ENCODE measurements at regions not wholly inside any gene's neighbourhood (a gene's known extent, or its start where the extent isn't known, plus 50 kb on each side); places are given as distances from the start of the nearest gene placed in this dataset.

- Histone ChIP-seq H4K20me1 (ENCODE audit: insufficient read depth, low read length) (no peaks in the 10 kb centered on the region), H3K9ac (ENCODE audit: low read length) (no peak overlapping the region), H3K27ac (ENCODE audit: low read length) (no peak overlapping the region), H3K9me3 (ENCODE audit: insufficient read depth, low read length) (no peaks in the 10 kb centered on the region), H3K4me3 (ENCODE audit: low read length) (no peak overlapping the region), H3K4me1 (ENCODE audit: low read length) (no peaks in the 10 kb centered on the region), H3K27me3 (ENCODE audit: low read depth, low read length) (no peaks in the 10 kb centered on the region), H3K4me2 (ENCODE audit: low read length) (no peak overlapping the region), H3K36me3 (replicated peaks; ENCODE audit: low read depth, low read length) (no peaks in the 10 kb centered on the region), H2AFZ (ENCODE audit: low read depth, low read length) (no peak overlapping the region), H3K79me2 (ENCODE audit: low read length) (no peaks in the 10 kb centered on the region)
- TF ChIP-seq CTCF (IDR thresholded peaks at IDR 0.05; ENCODE audit: low read depth, low read length) (no peak), EZH2phosphoT487 (IDR thresholded peaks at IDR 0.05; ENCODE audit: low read depth) (no peak)
These were observed 467.2 kb downstream of the TCERG1L start for GRCh38 chr10:130844310-130844709.

GRCh38 chr10:130847170-130847569 is 464.4 kb downstream of the TCERG1L start:
- Histone ChIP-seq H3K27me3 (ENCODE audit: low read depth, low read length) (no peaks in the 10 kb centered on the region), H3K79me2 (ENCODE audit: low read length) (no peaks in the 10 kb centered on the region), H3K9ac (ENCODE audit: low read length) (no peak overlapping the region), H4K20me1 (ENCODE audit: insufficient read depth, low read length) (no peaks in the 10 kb centered on the region), H3K4me1 (ENCODE audit: low read length) (no peaks in the 10 kb centered on the region), H3K36me3 (replicated peaks; ENCODE audit: low read depth, low read length) (no peaks in the 10 kb centered on the region), H3K4me3 (ENCODE audit: low read length) (no peak overlapping the region), H3K27ac (ENCODE audit: low read length) (no peak overlapping the region), H3K9me3 (ENCODE audit: insufficient read depth, low read length) (no peaks in the 10 kb centered on the region), H3K4me2 (ENCODE audit: low read length) (no peak overlapping the region), H2AFZ (ENCODE audit: low read depth, low read length) (no peak overlapping the region)
- TF ChIP-seq CTCF (IDR thresholded peaks at IDR 0.05; ENCODE audit: low read depth, low read length): no peak
- no peak for TF ChIP-seq EZH2phosphoT487 (IDR thresholded peaks at IDR 0.05; ENCODE audit: low read depth)

GRCh38 chr10:130848855-130849254 is 462.7 kb downstream of the TCERG1L start:
- Histone ChIP-seq H3K27ac (ENCODE audit: low read length) (no peak overlapping the region), H2AFZ (ENCODE audit: low read depth, low read length) (no peak overlapping the region), H3K79me2 (ENCODE audit: low read length) (no peaks in the 10 kb centered on the region), H3K4me1 (ENCODE audit: low read length) (no peaks in the 10 kb centered on the region), H3K27me3 (ENCODE audit: low read depth, low read length) (no peaks in the 10 kb centered on the region), H3K9ac (ENCODE audit: low read length) (no peak overlapping the region), H3K9me3 (ENCODE audit: insufficient read depth, low read length) (no peaks in the 10 kb centered on the region), H3K36me3 (replicated peaks; ENCODE audit: low read depth, low read length) (no peaks in the 10 kb centered on the region), H4K20me1 (ENCODE audit: insufficient read depth, low read length) (no peaks in the 10 kb centered on the region), H3K4me2 (ENCODE audit: low read length) (no peak overlapping the region), H3K4me3 (ENCODE audit: low read length) (no peak overlapping the region)
- TF ChIP-seq EZH2phosphoT487 (IDR thresholded peaks at IDR 0.05; ENCODE audit: low read depth) (no peak), CTCF (IDR thresholded peaks at IDR 0.05; ENCODE audit: low read depth, low read length) (no peak)

- no peaks in the 10 kb centered on the region for H3K4me1 ChIP-seq (ENCODE audit: low read length)
- H3K9ac ChIP-seq (ENCODE audit: low read length): no peak overlapping the region
- no peaks in the 10 kb centered on the region for H3K27me3 ChIP-seq (ENCODE audit: low read depth, low read length)
- no peaks in the 10 kb centered on the region for H3K79me2 ChIP-seq (ENCODE audit: low read length)
- H3K9me3 ChIP-seq (ENCODE audit: insufficient read depth, low read length): no peaks in the 10 kb centered on the region
- H3K4me3 ChIP-seq (ENCODE audit: low read length): no peak overlapping the region
- no peaks in the 10 kb centered on the region for H4K20me1 ChIP-seq (ENCODE audit: insufficient read depth, low read length)
- no peak overlapping the region for H3K27ac ChIP-seq (ENCODE audit: low read length)
- no peak for TF ChIP-seq CTCF (IDR thresholded peaks at IDR 0.05; ENCODE audit: low read depth, low read length)
- no peak for TF ChIP-seq EZH2phosphoT487 (IDR thresholded peaks at IDR 0.05; ENCODE audit: low read depth)
- H3K4me2 ChIP-seq (ENCODE audit: low read length): no peak overlapping the region
- H2AFZ ChIP-seq (ENCODE audit: low read depth, low read length): no peak overlapping the region
- H3K36me3 ChIP-seq (replicated peaks; ENCODE audit: low read depth, low read length): no peaks in the 10 kb centered on the region
These were observed 457.4 kb downstream of the TCERG1L start for GRCh38 chr10:130854151-130854550.

All from OCI-LY3 (cell line).